GM12892 (cell line): ENCODE measurements at regions not wholly inside any gene's neighbourhood (a gene's known extent, or its start where the extent isn't known, plus 50 kb on each side); places are given as distances from the start of the nearest gene placed in this dataset.

Experiments
- POLR2A ChIP-seq: IDR thresholded peaks from 2 replicates; pipeline ENCODE4 v1.6.1; 2011; ENCODE audit warnings: low read depth, low read length, control low read depth
- POLR2AphosphoS5 ChIP-seq: IDR thresholded peaks from 2 replicates; pipeline ENCODE4 v1.6.1; 2011; ENCODE audit warnings: low read depth, low read length, control low read depth
- TAF1 ChIP-seq: IDR thresholded peaks from 2 replicates; pipeline ENCODE4 v1.6.1; 2011; ENCODE audit warnings: low read depth, mild to moderate bottlenecking, control low read depth, low read length, borderline replicate concordance

GRCh38 chr4:104589264-104589868 is 94.7 kb upstream of the CXXC4 start:
- TF ChIP-seq POLR2A (no peak), TAF1 (no peak), POLR2AphosphoS5 (no peak)
